ENCODE measurements at regions not wholly inside any gene's neighbourhood (a gene's known extent, or its start where the extent isn't known, plus 50 kb on each side); places are given as distances from the start of the nearest gene placed in this dataset.
"Not testable (repeated sequence)": the region's sequence is repeated elsewhere in the genome, so short reads cannot be mapped to it uniquely, and the experiment has no call there.

DNA sequence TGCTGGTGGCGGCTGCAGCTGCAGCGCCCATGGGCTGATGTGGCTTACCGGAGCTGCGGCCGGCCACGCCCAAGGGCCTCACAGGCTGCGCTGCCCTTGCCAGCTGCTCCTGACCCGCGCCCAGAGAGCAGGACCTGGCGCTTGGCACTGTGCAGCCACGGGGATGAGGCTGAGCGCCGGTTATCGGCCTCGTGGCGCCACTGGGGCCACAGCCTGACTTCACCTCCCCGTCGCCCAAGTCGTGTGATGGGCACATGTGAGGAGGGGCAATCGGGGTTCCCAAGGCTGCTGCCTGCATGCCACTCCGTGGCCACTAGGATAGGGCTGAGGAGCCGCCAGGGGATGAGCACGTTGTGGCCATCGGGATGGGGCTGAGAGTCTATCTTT lies 77.2 kb upstream of the PABPC3 start:
- DNase-seq (ENCODE audit: low read depth, low spot score) (no peak), FAIRE-seq (no peak), ATAC-seq (no peak)
- Histone ChIP-seq H2AFZ (ENCODE audit: control insufficient read depth, low read depth, low read length) (no peak overlapping the region), H3K79me2 (ENCODE audit: control insufficient read depth, insufficient read depth, low read length) (no peaks in the 10 kb centered on the region), H3K27me3 (replicated peaks in 1 of 2; ENCODE audit: control insufficient read depth in 2 of 2, insufficient read depth in 2 of 2, low read length in 1 of 2) (no peaks in the 10 kb centered on the region; a peak in 3 of 4 replicates), H3K4me2 (ENCODE audit: control insufficient read depth, insufficient read depth) (0 out of 2 replicates have a peak overlapping the region, but pooled peaks have one; percentile 30), H3K4me1 (ENCODE audit: control insufficient read depth, insufficient read depth, low read length) (no peaks in the 10 kb centered on the region), H3K4me3 (no peak overlapping the region), H3K36me3 (ENCODE audit: control insufficient read depth in 2 of 2, insufficient read depth in 2 of 2, low read length in 1 of 2) (no peaks in the 10 kb centered on the region), H4K20me1 (ENCODE audit: control insufficient read depth, insufficient read depth) (no peaks in the 10 kb centered on the region), H3K9me3 (replicated peaks; ENCODE audit: control insufficient read depth, insufficient read depth, low read length) (no peaks in the 10 kb centered on the region), H3K9ac (ENCODE audit: control insufficient read depth, insufficient read depth, low read length) (no peak overlapping the region), H3K27ac (ENCODE audit: control insufficient read depth, insufficient read depth) (no peak overlapping the region)
- intact Hi-C loops (cut with micrococcal nuclease; ENCODE audit: unreplicated experiment) = no loop called here
- CTCF ChIA-PET = no interaction called here
- BruUV-seq (replicated peaks) = no TSS peak
- in situ Hi-C loops (cut with MboI) = no loop called here
- RAD21 ChIA-PET (ENCODE audit: unreplicated experiment) = no interaction called here
- SMC1A ChIA-PET (ENCODE audit: uncharacterized antibody, unreplicated experiment) = no interaction called here
- WGBS (ENCODE audit: insufficient coverage, insufficient replicate concordance, low lambda C conversion rate, missing lambda C conversion rate) = 0% methylated on average over 19 of the region's 24 CpGs
- TF ChIP-seq RB1 (IDR thresholded peaks at IDR 0.05; ENCODE audit: borderline replicate concordance) (no peak), EZH2 (IDR thresholded peaks at IDR 0.05; ENCODE audit: borderline replicate concordance, control insufficient read depth, low read depth, low read length) (no peak), ETV6 (conservative IDR thresholded peaks at IDR 0.05 in 1 of 2, IDR thresholded peaks at IDR 0.05 in 1 of 2; ENCODE audit: borderline replicate concordance in 1 of 2, low read depth in 1 of 2) (no peak), IKZF1 (conservative IDR thresholded peaks at IDR 0.05) (no peak), ZNF622 (IDR thresholded peaks at IDR 0.05) (no peak), TCF12 (IDR thresholded peaks at IDR 0.05; ENCODE audit: low read depth, low read length) (no peak), SP1 (IDR thresholded peaks at IDR 0.05; ENCODE audit: low read depth, low read length) (no peak), BCL11A (IDR thresholded peaks at IDR 0.05; ENCODE audit: low read depth, low read length) (no peak), GABPA (IDR thresholded peaks at IDR 0.05; ENCODE audit: low read depth) (no peak)
- TF ChIP-seq, protein P1, sequence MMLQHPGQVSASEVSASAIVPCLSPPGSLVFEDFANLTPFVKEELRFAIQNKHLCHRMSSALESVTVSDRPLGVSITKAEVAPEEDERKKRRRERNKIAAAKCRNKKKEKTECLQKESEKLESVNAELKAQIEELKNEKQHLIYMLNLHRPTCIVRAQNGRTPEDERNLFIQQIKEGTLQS (IDR thresholded peaks at IDR 0.05; ENCODE audit: borderline replicate concordance, extremely low read depth, low read depth, low read length) = no peak
- POLR2A ChIA-PET = no interaction called here

DNA sequence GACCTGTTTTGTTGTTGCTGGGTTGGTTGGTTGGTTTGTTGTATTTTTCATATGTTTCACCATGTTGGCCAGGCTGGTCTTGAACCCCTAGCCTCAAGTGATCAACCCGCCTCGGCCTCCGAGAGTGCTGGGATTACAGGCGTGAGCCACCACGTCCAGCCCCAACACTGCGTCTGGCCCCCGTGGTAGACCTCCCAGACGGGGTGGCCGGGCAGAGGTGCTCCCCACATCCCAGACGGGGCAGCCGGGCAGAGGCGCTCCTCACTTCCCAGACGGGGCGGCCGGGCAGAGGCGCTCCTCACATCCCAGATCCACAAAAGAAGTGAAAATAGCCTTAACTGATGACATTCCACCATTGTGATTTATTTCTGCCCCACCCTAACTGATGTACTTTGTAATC lies 76.2 kb upstream of the PABPC3 start:
- SMC1A ChIA-PET (ENCODE audit: uncharacterized antibody, unreplicated experiment); in situ Hi-C loops (cut with MboI): not testable (repeated sequence)

More for the DNA sequence above, 76.2 kb upstream of the PABPC3 start:
- H3K4me3 ChIP-seq; H2AFZ ChIP-seq (ENCODE audit: control insufficient read depth, low read depth, low read length); H4K20me1 ChIP-seq (ENCODE audit: control insufficient read depth, insufficient read depth); H3K4me2 ChIP-seq (ENCODE audit: control insufficient read depth, insufficient read depth); H3K27me3 ChIP-seq (replicated peaks in 1 of 2; ENCODE audit: control insufficient read depth in 2 of 2, insufficient read depth in 2 of 2, low read length in 1 of 2); H3K4me1 ChIP-seq (ENCODE audit: control insufficient read depth, insufficient read depth, low read length); intact Hi-C loops (cut with micrococcal nuclease; ENCODE audit: unreplicated experiment); DNase-seq (ENCODE audit: low read depth, low spot score); ATAC-seq; FAIRE-seq; BruUV-seq (replicated peaks); CTCF ChIA-PET; H3K9me3 ChIP-seq (replicated peaks; ENCODE audit: control insufficient read depth, insufficient read depth, low read length); H3K9ac ChIP-seq (ENCODE audit: control insufficient read depth, insufficient read depth, low read length); H3K36me3 ChIP-seq (ENCODE audit: control insufficient read depth in 2 of 2, insufficient read depth in 2 of 2, low read length in 1 of 2); H3K27ac ChIP-seq (ENCODE audit: control insufficient read depth, insufficient read depth); POLR2A ChIA-PET; RAD21 ChIA-PET (ENCODE audit: unreplicated experiment); H3K79me2 ChIP-seq (ENCODE audit: control insufficient read depth, insufficient read depth, low read length): not testable (repeated sequence)
- WGBS (ENCODE audit: insufficient coverage, insufficient replicate concordance, low lambda C conversion rate, missing lambda C conversion rate) = 81% methylated on average over 13 of the region's 16 CpGs
